ENCODE measurements at regions not wholly inside any gene's neighbourhood (a gene's known extent, or its start where the extent isn't known, plus 50 kb on each side); places are given as distances from the start of the nearest gene placed in this dataset.
A peak's percentile ranks its signal among the peaks of the same experiment; 100 is the strongest.

DNA sequence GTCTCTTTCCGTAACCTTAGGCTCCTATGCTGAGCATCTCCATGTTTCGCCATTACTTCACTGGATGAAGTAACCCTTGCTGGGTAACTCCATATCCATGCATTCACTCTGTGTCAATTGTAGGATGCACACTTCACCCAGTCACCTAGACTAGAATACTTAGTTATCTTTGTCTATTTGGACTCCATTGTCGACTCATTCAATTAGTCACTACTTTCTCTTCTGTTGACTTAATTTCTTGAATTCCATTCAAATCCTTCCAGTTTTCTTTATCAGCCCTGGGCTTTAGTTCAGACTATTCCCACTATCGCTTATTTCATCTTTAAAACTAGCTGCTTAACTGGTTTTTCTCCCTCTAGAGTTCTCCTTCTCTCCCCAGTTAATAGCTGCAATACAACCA lies 111.3 kb upstream of the TNS3 start:
- no peak overlapping the region for H3K4me3 ChIP-seq
- TF ChIP-seq, protein P1, sequence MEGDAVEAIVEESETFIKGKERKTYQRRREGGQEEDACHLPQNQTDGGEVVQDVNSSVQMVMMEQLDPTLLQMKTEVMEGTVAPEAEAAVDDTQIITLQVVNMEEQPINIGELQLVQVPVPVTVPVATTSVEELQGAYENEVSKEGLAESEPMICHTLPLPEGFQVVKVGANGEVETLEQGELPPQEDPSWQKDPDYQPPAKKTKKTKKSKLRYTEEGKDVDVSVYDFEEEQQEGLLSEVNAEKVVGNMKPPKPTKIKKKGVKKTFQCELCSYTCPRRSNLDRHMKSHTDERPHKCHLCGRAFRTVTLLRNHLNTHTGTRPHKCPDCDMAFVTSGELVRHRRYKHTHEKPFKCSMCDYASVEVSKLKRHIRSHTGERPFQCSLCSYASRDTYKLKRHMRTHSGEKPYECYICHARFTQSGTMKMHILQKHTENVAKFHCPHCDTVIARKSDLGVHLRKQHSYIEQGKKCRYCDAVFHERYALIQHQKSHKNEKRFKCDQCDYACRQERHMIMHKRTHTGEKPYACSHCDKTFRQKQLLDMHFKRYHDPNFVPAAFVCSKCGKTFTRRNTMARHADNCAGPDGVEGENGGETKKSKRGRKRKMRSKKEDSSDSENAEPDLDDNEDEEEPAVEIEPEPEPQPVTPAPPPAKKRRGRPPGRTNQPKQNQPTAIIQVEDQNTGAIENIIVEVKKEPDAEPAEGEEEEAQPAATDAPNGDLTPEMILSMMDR (IDR thresholded peaks at IDR 0.05; ENCODE audit: borderline replicate concordance) = no peak
- DNase-seq = no peak
- no peaks in the 10 kb centered on the region for H3K36me3 ChIP-seq
- H3K27me3 ChIP-seq (ENCODE audit: low read depth) = no peaks in the 10 kb centered on the region
- intact Hi-C loops (cut with micrococcal nuclease) = no loop called here
- H3K9me3 ChIP-seq (replicated peaks) = no peaks in the 10 kb centered on the region
- no peak overlapping the region for H3K27ac ChIP-seq (replicated peaks)
- peaks cover 11% of the 10 kb centered on the region for H3K4me1 ChIP-seq

DNA sequence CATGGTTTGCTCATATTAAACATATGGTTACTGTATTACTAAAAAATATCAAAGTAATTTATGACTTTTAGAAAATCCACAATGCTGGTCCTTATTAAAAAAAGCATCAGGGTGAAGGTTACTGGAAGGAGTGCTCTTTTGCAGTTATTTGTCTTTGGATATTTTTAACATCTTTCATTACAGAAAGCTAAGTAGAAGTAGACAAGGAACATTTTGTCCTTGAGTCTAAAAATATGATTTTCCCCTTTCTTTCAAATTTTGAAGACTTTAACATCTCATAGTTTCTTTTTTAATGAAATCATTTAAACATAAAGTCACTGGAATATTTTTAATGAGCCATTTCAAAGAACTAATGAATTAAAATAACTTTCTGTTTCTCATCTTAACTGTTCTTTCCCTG lies 110.1 kb upstream of the TNS3 start:
- Histone ChIP-seq H3K27me3 (ENCODE audit: low read depth) (no peaks in the 10 kb centered on the region), H3K36me3 (no peaks in the 10 kb centered on the region), H3K9me3 (replicated peaks) (no peaks in the 10 kb centered on the region), H3K4me1 (peaks cover 11% of the 10 kb centered on the region), H3K4me3 (no peak overlapping the region), H3K27ac (replicated peaks) (peak overlapping the region; percentile 44)
- TF ChIP-seq, protein P1 (IDR thresholded peaks at IDR 0.05; ENCODE audit: borderline replicate concordance) = no peak
- DNase-seq = no peak
- intact Hi-C loops (cut with micrococcal nuclease) = no loop called here

- TF ChIP-seq, protein P1 (IDR thresholded peaks at IDR 0.05; ENCODE audit: borderline replicate concordance) = no peak
- H3K27ac ChIP-seq (replicated peaks) = peak overlapping the region; percentile 44
- no peaks in the 10 kb centered on the region for H3K36me3 ChIP-seq
- no peak for DNase-seq
- no peaks in the 10 kb centered on the region for H3K9me3 ChIP-seq (replicated peaks)
- H3K27me3 ChIP-seq (ENCODE audit: low read depth) = no peaks in the 10 kb centered on the region
- H3K4me3 ChIP-seq = no peak overlapping the region
- H3K4me1 ChIP-seq = peaks cover 11% of the 10 kb centered on the region
- intact Hi-C loops (cut with micrococcal nuclease) = no loop called here
Observed at GRCh38 chr7:47690902-47691558, 109.1 kb upstream of the TNS3 start.

- TF ChIP-seq, protein P1 (IDR thresholded peaks at IDR 0.05; ENCODE audit: borderline replicate concordance) = no peak
- Histone ChIP-seq H3K36me3 (no peaks in the 10 kb centered on the region), H3K27me3 (ENCODE audit: low read depth) (no peaks in the 10 kb centered on the region), H3K4me3 (no peak overlapping the region), H3K4me1 (peaks cover 11% of the 10 kb centered on the region), H3K9me3 (replicated peaks) (no peaks in the 10 kb centered on the region), H3K27ac (replicated peaks) (no peak overlapping the region)
- intact Hi-C loops (cut with micrococcal nuclease) = no loop called here
- DNase-seq = no peak
Observed at GRCh38 chr7:47689558-47689957, 107.6 kb upstream of the TNS3 start.

DNA sequence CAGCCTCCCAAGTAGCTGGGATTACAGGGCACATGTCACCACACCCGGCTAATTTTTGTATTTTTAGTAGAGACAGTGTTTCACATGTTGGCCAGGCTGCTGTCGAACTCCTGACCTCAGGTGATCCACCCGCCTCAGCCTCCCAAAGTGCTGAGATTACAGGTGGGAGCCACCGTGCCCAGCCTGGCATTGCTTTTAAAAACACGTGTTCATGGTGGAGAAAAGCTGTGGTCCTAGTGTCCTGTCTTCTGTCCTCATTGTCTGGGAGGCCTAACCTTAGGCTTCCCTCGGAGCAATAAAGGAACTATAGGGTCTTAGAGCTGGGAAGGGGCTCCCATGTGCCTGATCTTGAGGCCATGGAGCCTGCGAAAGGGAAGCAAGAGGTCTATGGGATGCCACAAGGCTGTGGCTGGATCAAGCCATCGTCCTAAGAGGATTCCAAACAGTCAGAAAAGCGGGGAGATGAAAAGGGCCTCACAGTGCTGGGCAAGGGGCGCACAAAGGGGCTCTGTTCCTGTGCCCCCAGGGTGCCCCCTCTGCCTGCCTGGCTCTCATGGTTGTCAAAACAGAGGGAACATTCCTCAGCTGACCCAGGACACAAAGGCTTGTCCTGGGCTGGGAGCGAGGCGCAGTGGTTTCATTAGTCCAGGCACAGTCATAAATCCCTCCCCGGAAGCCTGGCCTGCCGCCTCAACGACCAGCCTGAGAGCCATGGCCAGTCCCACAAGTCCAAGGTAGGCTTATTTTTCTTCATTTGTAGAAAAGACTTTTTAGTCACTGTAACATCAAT lies 106.6 kb upstream of the TNS3 start:
- H3K4me1 ChIP-seq = peaks cover 11% of the 10 kb centered on the region
- no peak overlapping the region for H3K27ac ChIP-seq (replicated peaks)
- H3K27me3 ChIP-seq (ENCODE audit: low read depth) = no peaks in the 10 kb centered on the region
- no peaks in the 10 kb centered on the region for H3K36me3 ChIP-seq
- TF ChIP-seq, protein P1 (IDR thresholded peaks at IDR 0.05; ENCODE audit: borderline replicate concordance) = no peak
- no peak for DNase-seq
- H3K4me3 ChIP-seq = no peak overlapping the region
- intact Hi-C loops (cut with micrococcal nuclease) = no loop called here
- H3K9me3 ChIP-seq (replicated peaks) = no peaks in the 10 kb centered on the region

All from left ventricle myocardium inferior (tissue), 1 donor.